K562 (cell line): ENCODE measurements at regions not wholly inside any gene's neighbourhood (a gene's known extent, or its start where the extent isn't known, plus 50 kb on each side); places are given as distances from the start of the nearest gene placed in this dataset.

Experiments
- BDP1 ChIP-seq: IDR thresholded peaks from 3 replicates; pipeline ENCODE4 v1.6.1; 2011; ENCODE audit not compliant: insufficient read length, insufficient read depth
- ELF4 ChIP-seq: fragments of 450-650 bp; formaldehyde crosslinking; IDR thresholded peaks from 2 replicates; pipeline ENCODE4 v1.4.0; 2022; ENCODE audit warnings: missing genetic modification characterization
- MEF2D ChIP-seq: conservative IDR thresholded peaks from 2 replicates; pipeline ENCODE4 v1.6.1; 2016; ENCODE audit warnings: low read depth, missing genetic modification characterization, missing compliant biosample characterization
- RAD21 ChIP-seq, 2 experiments: fragments of 250-450 bp in 1 of 2; fragments of 450-650 bp in 1 of 2; sonication (Bioruptor Pico) in 1 of 2; formaldehyde crosslinking in 1 of 2; IDR thresholded peaks in 1 of 2; conservative IDR thresholded peaks in 1 of 2; 2 replicates each; pipeline versions ENCODE4 v1.4.0 to v1.8.0; 2020 to 2022; ENCODE audit warnings: mild to moderate bottlenecking in 2 of 2, moderate library complexity in 1 of 2
- ZNF140 ChIP-seq: fragments of 250-450 bp; sonication (Bioruptor Pico); IDR thresholded peaks from 2 replicates; pipeline ENCODE4 v1.8.0; 2021; ENCODE audit warnings: moderate library complexity, mild to moderate bottlenecking, inconsistent platforms
- ZNF24 ChIP-seq: fragments of 450-650 bp; IDR thresholded peaks from 2 replicates; pipeline ENCODE4 v1.6.1; 2016

DNA sequence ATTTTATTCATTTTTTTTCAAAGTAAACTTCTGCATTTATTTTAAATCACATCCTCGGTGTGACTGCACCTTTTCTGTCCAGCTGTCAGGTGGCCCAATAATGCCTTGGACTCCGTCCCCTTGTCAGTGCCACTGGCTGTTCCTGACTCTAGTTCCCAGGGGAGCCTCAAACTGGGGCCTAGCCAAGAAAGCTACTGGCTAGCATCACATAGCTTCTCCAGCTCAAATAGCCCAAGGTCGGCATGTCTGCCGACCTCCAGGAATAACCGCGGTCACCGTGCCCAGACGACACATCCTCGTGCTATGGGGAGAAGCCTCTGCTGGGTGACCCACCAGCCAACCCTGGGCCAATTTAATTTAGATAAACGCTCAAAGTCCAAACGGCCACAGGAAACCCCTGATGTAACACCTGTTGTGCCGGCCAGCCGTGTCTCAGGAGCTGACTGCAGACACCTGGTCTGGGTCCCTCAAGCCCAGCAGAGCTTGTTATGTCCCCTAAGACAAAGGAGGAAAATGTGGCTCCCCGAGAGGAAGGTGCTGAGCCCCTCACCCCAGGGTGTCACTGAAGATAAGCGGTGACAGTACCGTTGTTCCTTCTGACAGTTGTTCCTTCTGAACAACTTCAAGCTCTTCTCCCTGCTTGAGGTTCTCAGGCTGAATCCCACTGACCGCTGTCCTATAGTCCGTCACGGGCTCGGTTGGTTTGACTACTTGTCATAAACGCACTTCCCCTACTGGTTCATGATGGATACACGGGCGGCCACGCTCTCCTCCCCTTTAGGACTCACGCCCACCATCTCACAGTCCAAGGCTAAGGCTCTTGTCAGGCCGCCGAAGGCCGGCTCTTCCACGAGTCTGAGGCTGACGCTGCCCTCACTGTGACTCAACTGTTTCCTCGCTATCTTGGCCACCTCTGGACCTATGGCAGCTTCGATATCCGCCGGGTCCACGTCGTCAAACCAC is 126.2 kb downstream of the KLF13 start:
- no peak for TF ChIP-seq ZNF140
- TF ChIP-seq MEF2D (tag), result no peak
- TF ChIP-seq BDP1, result no peak
- TF ChIP-seq ELF4 (CRISPR knock-in tag), result no peak
- TF ChIP-seq RAD21 (CRISPR knock-in tag; conservative IDR thresholded peaks at IDR 0.05 in 1 of 2, IDR thresholded peaks at IDR 0.05 in 1 of 2), result no peak
- no peak for TF ChIP-seq ZNF24
